PC-9 (cell line): ENCODE measurements at regions not wholly inside any gene's neighbourhood (a gene's known extent, or its start where the extent isn't known, plus 50 kb on each side); places are given as distances from the start of the nearest gene placed in this dataset.

Source experiments
- BruUV-seq: library from RNA; stranded (reverse); fragments of 400-500 nt; replicated peaks from 2 replicates; lab custom pipeline; 2021; lab: Mats Ljungman, UMichigan
- CTCF ChIA-PET: fragments of 300-600 bp; sonication (Branson Sonifier 250); formaldehyde crosslinking; loops from one replicate; lab custom pipeline; 2022; ENCODE audit warnings: antibody characterized with exemption; lab: Charles Lee
- POLR2A ChIA-PET: fragments of 300-600 bp; sonication (Branson Sonifier 250); formaldehyde crosslinking; loops from one replicate; lab custom pipeline; 2022; ENCODE audit warnings: antibody characterized with exemption; ENCODE audit not compliant: unreplicated experiment; lab: Charles Lee
- DNase-seq, 2 experiments: peaks; one replicate each; pipeline versions ENCODE4 v3.0.0 to v3.0.0-alpha.2; 2015 to 2022; ENCODE audit warnings: mixed read lengths in 1 of 2
- H2AFZ ChIP-seq: fragments of 200-600 bp; sonication (generic); 2 replicates; pipeline ENCODE4 v1.8.1; 2017; ENCODE audit warnings: antibody characterized with exemption
- H3F3A ChIP-seq: fragments of 200-600 bp; sonication (generic); 2 replicates; pipeline ENCODE4 v1.8.1; 2017; ENCODE audit warnings: antibody characterized with exemption, mild to moderate bottlenecking, low read depth; ENCODE audit not compliant: insufficient read depth
- H3K27ac ChIP-seq: fragments of 200-600 bp; sonication (generic); 2 replicates; pipeline ENCODE4 v1.6.1; 2016; ENCODE audit warnings: mixed run types
- H3K27me3 ChIP-seq: fragments of 200-600 bp; sonication (generic); 2 replicates; pipeline ENCODE4 v1.6.1; 2016; ENCODE audit warnings: low read depth, mixed run types; ENCODE audit not compliant: insufficient read depth
- H3K36me3 ChIP-seq: fragments of 200-600 bp; sonication (generic); 2 replicates; pipeline ENCODE4 v1.6.1; 2016; ENCODE audit warnings: low read depth, mixed run types
- H3K4me1 ChIP-seq: fragments of 200-600 bp; sonication (generic); replicated peaks from 2 replicates; pipeline ENCODE4 v1.6.1; 2016; ENCODE audit warnings: mixed run types; ENCODE audit not compliant: insufficient read depth
- H3K4me2 ChIP-seq: fragments of 200-600 bp; sonication (generic); 2 replicates; pipeline ENCODE4 v1.6.1; 2017; ENCODE audit warnings: mixed run types
- H3K4me3 ChIP-seq: fragments of 200-600 bp; sonication (generic); 2 replicates; pipeline ENCODE4 v1.6.1; 2016; ENCODE audit warnings: mixed run types
- H3K79me2 ChIP-seq: fragments of 200-600 bp; sonication (generic); 2 replicates; pipeline ENCODE4 v1.6.1; 2017; ENCODE audit warnings: low read depth, mixed run types
- H3K9me2 ChIP-seq: fragments of 200-600 bp; sonication (generic); 2 replicates; pipeline ENCODE4 v1.8.1; 2017; ENCODE audit warnings: mild to moderate bottlenecking; ENCODE audit not compliant: insufficient read depth
- H3K9me3 ChIP-seq: fragments of 200-600 bp; sonication (generic); 2 replicates; pipeline ENCODE4 v1.8.1; 2016; ENCODE audit warnings: low read depth; ENCODE audit not compliant: insufficient read depth
- H4K20me1 ChIP-seq: fragments of 200-600 bp; sonication (generic); 2 replicates; pipeline ENCODE4 v1.8.1; 2017; ENCODE audit not compliant: insufficient read depth
- CTCF ChIP-seq: fragments of 200-600 bp; sonication (generic); conservative IDR thresholded peaks from 2 replicates; pipeline ENCODE4 v1.6.1; 2017; ENCODE audit warnings: mixed run types, antibody characterized with exemption, mild to moderate bottlenecking, moderate library complexity
- EZH2 ChIP-seq: fragments of 200-600 bp; sonication (generic); IDR thresholded peaks from 2 replicates; pipeline ENCODE4 v1.8.0; 2017; ENCODE audit warnings: antibody characterized with exemption, low read depth
- intact Hi-C: fragments of 100-400 bp; cut with micrococcal nuclease; formaldehyde crosslinking; loops from one replicate; pipeline ENCODE4 v1.10.0; 2022; ENCODE audit not compliant: unreplicated experiment

GRCh38 chr2:134138115-134138514 lies 115.8 kb upstream of the MGAT5 start:
- H3K36me3 ChIP-seq = no peaks in the 10 kb centered on the region
- no peaks in the 10 kb centered on the region for H3K9me2 ChIP-seq
- CTCF ChIA-PET = interaction anchor here (0.7 kb wide), 1 partner anchor 65 kb away, joined by 3 read pairs; no protein-coding TSS in a partner anchor
- no peak overlapping the region for H3K4me2 ChIP-seq
- intact Hi-C loops = no loop called here
- H3K27me3 ChIP-seq = no peaks in the 10 kb centered on the region
- no peaks in the 10 kb centered on the region for H3K79me2 ChIP-seq
- H3K4me3 ChIP-seq = no peak overlapping the region
- no peaks in the 10 kb centered on the region; the same call in 1 of the 2 replicates for H3F3A ChIP-seq
- H3K9me3 ChIP-seq = no peaks in the 10 kb centered on the region; the same call in 1 of the 2 replicates
- POLR2A ChIA-PET = no interaction called here
- DNase-seq = no peak
- no peak overlapping the region for H2AFZ ChIP-seq
- BruUV-seq = TSS peak; percentile 56
- peaks cover 11% of the 10 kb centered on the region; the same call in 1 of the 2 replicates for H3K4me1 ChIP-seq
- H3K27ac ChIP-seq = no peak overlapping the region
- H4K20me1 ChIP-seq = no peaks in the 10 kb centered on the region
- no peak for TF ChIP-seq EZH2
- TF ChIP-seq CTCF = no peak

GRCh38 chr2:134139611-134140010 lies 114.3 kb upstream of the MGAT5 start:
- H3K4me2 ChIP-seq = no peak overlapping the region

DNA sequence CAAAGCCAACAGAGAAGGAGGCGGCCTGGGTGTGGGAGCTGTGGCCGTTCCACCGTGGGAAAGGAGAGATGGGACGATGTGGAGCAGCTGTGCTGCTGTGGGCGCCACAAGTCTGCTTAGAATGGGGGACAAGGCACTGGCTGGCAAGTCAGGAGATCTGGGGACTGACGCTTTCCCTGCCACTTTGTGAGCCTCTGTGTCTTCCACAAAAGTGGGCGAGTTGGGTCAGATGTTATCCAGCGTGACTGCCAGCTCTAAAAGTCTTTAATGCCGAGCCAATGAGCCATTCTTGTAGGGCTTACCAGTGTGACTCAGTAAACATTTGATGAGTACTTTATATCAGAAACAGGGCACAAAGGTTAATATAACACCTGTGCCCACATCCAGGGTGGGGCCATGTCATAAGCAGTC lies 113.6 kb upstream of the MGAT5 start:
- Histone ChIP-seq H4K20me1 (no peaks in the 10 kb centered on the region), H3K4me1 (peaks cover 11% of the 10 kb centered on the region; the same call in 1 of the 2 replicates), H3K4me2 (no peak overlapping the region), H3F3A (no peaks in the 10 kb centered on the region; the same call in 1 of the 2 replicates), H3K27ac (no peak overlapping the region), H3K9me2 (no peaks in the 10 kb centered on the region), H3K27me3 (no peaks in the 10 kb centered on the region), H2AFZ (no peak overlapping the region), H3K9me3 (no peaks in the 10 kb centered on the region; the same call in 1 of the 2 replicates), H3K79me2 (no peaks in the 10 kb centered on the region), H3K4me3 (no peak overlapping the region), H3K36me3 (no peaks in the 10 kb centered on the region)
- ChIA-PET CTCF (no interaction called here), POLR2A (no interaction called here)
- no peak for TF ChIP-seq CTCF
- no peak for TF ChIP-seq EZH2
- intact Hi-C loops = no loop called here
- DNase-seq = peak in 1 of 2 experiments; percentile 60
- BruUV-seq = no TSS peak

More at GRCh38 chr2:134139611-134140010, 114.3 kb upstream of the MGAT5 start:
- intact Hi-C loops = no loop called here
- H3K4me3 ChIP-seq = no peak overlapping the region
- H3K79me2 ChIP-seq = no peaks in the 10 kb centered on the region
- peaks cover 11% of the 10 kb centered on the region; the same call in 1 of the 2 replicates for H3K4me1 ChIP-seq
- no peak for DNase-seq
- TF ChIP-seq CTCF (no peak), EZH2 (no peak)
- H3K9me3 ChIP-seq = no peaks in the 10 kb centered on the region; the same call in 1 of the 2 replicates
- H4K20me1 ChIP-seq = no peaks in the 10 kb centered on the region
- H3F3A ChIP-seq = no peaks in the 10 kb centered on the region; the same call in 1 of the 2 replicates
- no peak overlapping the region for H2AFZ ChIP-seq
- H3K27ac ChIP-seq = no peak overlapping the region
- BruUV-seq = no TSS peak
- H3K27me3 ChIP-seq = no peaks in the 10 kb centered on the region
- no peaks in the 10 kb centered on the region for H3K9me2 ChIP-seq
- CTCF ChIA-PET = no interaction called here
- POLR2A ChIA-PET = no interaction called here
- H3K36me3 ChIP-seq = no peaks in the 10 kb centered on the region
